WTC11 (cell line): ENCODE measurements at regions not wholly inside any gene's neighbourhood (a gene's known extent, or its start where the extent isn't known, plus 50 kb on each side); places are given as distances from the start of the nearest gene placed in this dataset.

Source experiments
- ATAC-seq: fragments of 200-7000 bp; cut with Tn5 transposase; 2 replicates; pipeline ENCODE4 v1.10.0; 2021; ENCODE audit warnings: mild to moderate bottlenecking, moderate library complexity
- CTCF ChIA-PET: fragments of 300-600 bp; sonication (Branson Sonifier 250); formaldehyde crosslinking; loops from one replicate; lab custom pipeline; 2021; ENCODE audit warnings: antibody characterized with exemption; lab: Charles Lee
- POLR2A ChIA-PET: fragments of 350-600 bp; sonication (Branson Sonifier 250); formaldehyde crosslinking; loops from one replicate; lab custom pipeline; 2021; ENCODE audit warnings: antibody characterized with exemption; lab: Charles Lee
- DNase-seq: peaks from one replicate; pipeline ENCODE4 v3.0.0; 2021; ENCODE audit warnings: low spot score
- H3K27ac Mint-ChIP-seq: 2 replicates; pipeline ENCODE4 v1.8.0; 2021; ENCODE audit warnings: mixed read lengths
- H3K27me3 Mint-ChIP-seq: 2 replicates; pipeline ENCODE4 v1.8.0; 2021; ENCODE audit warnings: low read depth, mild to moderate bottlenecking, moderate library complexity, mixed read lengths
- H3K36me3 Mint-ChIP-seq: 2 replicates; pipeline ENCODE4 v1.8.0; 2021; ENCODE audit warnings: mixed read lengths
- H3K4me1 Mint-ChIP-seq: 2 replicates; pipeline ENCODE4 v1.8.0; 2022; ENCODE audit warnings: mixed read lengths
- H3K4me3 Mint-ChIP-seq: 2 replicates; pipeline ENCODE4 v1.8.0; 2021; ENCODE audit warnings: mild to moderate bottlenecking, moderate library complexity, mixed read lengths
- H3K9me3 Mint-ChIP-seq: 2 replicates; pipeline ENCODE4 v1.8.0; 2021; ENCODE audit warnings: mixed read lengths
- ATF1 ChIP-seq: sonication (generic); formaldehyde crosslinking; IDR thresholded peaks from 2 replicates; pipeline ENCODE4 v1.8.1; 2023; ENCODE audit warnings: mild to moderate bottlenecking, moderate library complexity, missing genetic modification reagents
- ATF3 ChIP-seq: sonication (generic); formaldehyde crosslinking; conservative IDR thresholded peaks from 2 replicates; pipeline ENCODE4 v1.8.1; 2022; ENCODE audit warnings: mild to moderate bottlenecking, missing genetic modification reagents
- E2F4 ChIP-seq: sonication (generic); formaldehyde crosslinking; IDR thresholded peaks from 2 replicates; pipeline ENCODE4 v1.8.1; 2022; ENCODE audit warnings: low read depth, mild to moderate bottlenecking, moderate library complexity, missing genetic modification reagents, borderline replicate concordance
- E2F5 ChIP-seq: sonication (generic); formaldehyde crosslinking; IDR thresholded peaks from 2 replicates; pipeline ENCODE4 v1.8.1; 2022; ENCODE audit warnings: mild to moderate bottlenecking, moderate library complexity, missing genetic modification reagents
- ERG ChIP-seq: fragments of 250-450 bp; sonication (Bioruptor Pico); IDR thresholded peaks from 2 replicates; pipeline ENCODE4 v1.8.0; 2021; ENCODE audit warnings: mild to moderate bottlenecking
- GABPB1 ChIP-seq: sonication (generic); formaldehyde crosslinking; IDR thresholded peaks from 2 replicates; pipeline ENCODE4 v1.8.1; 2023; ENCODE audit warnings: mild to moderate bottlenecking, missing genetic modification reagents
- IRF1 ChIP-seq: sonication (generic); formaldehyde crosslinking; IDR thresholded peaks from 2 replicates; pipeline ENCODE4 v1.8.0; 2023; ENCODE audit warnings: missing genetic modification reagents
- KAT7 ChIP-seq: sonication (generic); formaldehyde crosslinking; IDR thresholded peaks from 2 replicates; pipeline ENCODE4 v1.8.1; 2023; ENCODE audit warnings: missing genetic modification reagents, mild to moderate bottlenecking, borderline replicate concordance
- MXD4 ChIP-seq: fragments of 250-450 bp; sonication (Bioruptor Pico); IDR thresholded peaks from 2 replicates; pipeline ENCODE4 v1.8.0; 2021; ENCODE audit warnings: mild to moderate bottlenecking, moderate library complexity, borderline replicate concordance
- NR3C1 ChIP-seq: sonication (generic); formaldehyde crosslinking; conservative IDR thresholded peaks from 2 replicates; pipeline ENCODE4 v1.8.1; 2023; ENCODE audit warnings: low read depth, mild to moderate bottlenecking, missing genetic modification reagents
- SOX15 ChIP-seq: fragments of 250-450 bp; sonication (Bioruptor Pico); IDR thresholded peaks from 2 replicates; pipeline ENCODE4 v1.9.0; 2021; ENCODE audit warnings: mild to moderate bottlenecking
- SP1 ChIP-seq: sonication (generic); formaldehyde crosslinking; conservative IDR thresholded peaks from 2 replicates; pipeline ENCODE4 v1.8.1; 2022; ENCODE audit warnings: missing genetic modification reagents
- TCF7 ChIP-seq: sonication (generic); formaldehyde crosslinking; IDR thresholded peaks from 2 replicates; pipeline ENCODE4 v1.8.0; 2022; ENCODE audit warnings: mild to moderate bottlenecking, low read depth, missing genetic modification reagents, moderate library complexity
- TEAD4 ChIP-seq: sonication (generic); formaldehyde crosslinking; IDR thresholded peaks from 2 replicates; pipeline ENCODE4 v1.8.0; 2022; ENCODE audit warnings: mild to moderate bottlenecking, missing genetic modification reagents
- ZMAT4 ChIP-seq: fragments of 250-450 bp; sonication (Bioruptor Pico); IDR thresholded peaks from 2 replicates; pipeline ENCODE4 v1.9.0; 2021; ENCODE audit warnings: mild to moderate bottlenecking
- ZNF121 ChIP-seq: sonication (generic); formaldehyde crosslinking; IDR thresholded peaks from 2 replicates; pipeline ENCODE4 v1.8.0; 2023; ENCODE audit warnings: missing genetic modification reagents
- ZNF263 ChIP-seq: sonication (generic); formaldehyde crosslinking; IDR thresholded peaks from 2 replicates; pipeline ENCODE4 v1.8.1; 2022; ENCODE audit warnings: low read depth, mild to moderate bottlenecking, moderate library complexity, missing genetic modification reagents
- ZNF281 ChIP-seq: sonication (generic); formaldehyde crosslinking; IDR thresholded peaks from 2 replicates; pipeline ENCODE4 v1.8.0; 2023; ENCODE audit warnings: mild to moderate bottlenecking, missing genetic modification reagents
- ZNF396 ChIP-seq: fragments of 250-450 bp; sonication (Bioruptor Pico); IDR thresholded peaks from 2 replicates; pipeline ENCODE4 v1.8.0; 2021; ENCODE audit warnings: mild to moderate bottlenecking, moderate library complexity, borderline replicate concordance
- ZNF416 ChIP-seq: fragments of 250-450 bp; sonication (Bioruptor Pico); IDR thresholded peaks from 2 replicates; pipeline ENCODE4 v1.9.0; 2021; ENCODE audit warnings: mild to moderate bottlenecking, inconsistent platforms
- ZNF512 ChIP-seq: sonication (generic); formaldehyde crosslinking; IDR thresholded peaks from 2 replicates; pipeline ENCODE4 v1.8.1; 2022; ENCODE audit warnings: missing genetic modification reagents, borderline replicate concordance

GRCh38 chr2:207255565-207256470 lies 90.1 kb upstream of the KLF7 start (continued):
- no peak for TF ChIP-seq ZNF281 (CRISPR knock-in tag)
- no peak for TF ChIP-seq MXD4 (CRISPR knock-in tag)
- TF ChIP-seq E2F5: no peak
- TF ChIP-seq ZNF121 (CRISPR knock-in tag): no peak
- no peak for TF ChIP-seq SOX15 (CRISPR knock-in tag)
- TF ChIP-seq IRF1: no peak
- no peak for TF ChIP-seq TEAD4
- TF ChIP-seq ERG (CRISPR knock-in tag): no peak
- TF ChIP-seq GABPB1 (CRISPR knock-in tag): no peak
- no peak for TF ChIP-seq E2F4 (CRISPR knock-in tag)
- TF ChIP-seq KAT7 (CRISPR knock-in tag): no peak

- H3K4me1 Mint-ChIP-seq: peaks cover 36% of the 10 kb centered on the region
- no peak for DNase-seq
- ChIA-PET CTCF (interaction anchor here (0.6 kb wide), 1 partner anchor 25 kb away, joined by 4 read pairs; no protein-coding TSS in a partner anchor), POLR2A (no interaction called here)
- no peak overlapping the region for H3K4me3 Mint-ChIP-seq
- TF ChIP-seq ZNF416: no peak
- no peak for TF ChIP-seq ZNF263
- no peak for TF ChIP-seq ZNF512 (CRISPR knock-in tag)
- no peak for TF ChIP-seq E2F4 (CRISPR knock-in tag)
- TF ChIP-seq ZNF396 (CRISPR knock-in tag): no peak
- no peak for TF ChIP-seq NR3C1 (CRISPR knock-in tag)
- TF ChIP-seq ATF1 (CRISPR knock-in tag): no peak
- no peak for TF ChIP-seq TCF7 (CRISPR knock-in tag)
- TF ChIP-seq ATF3: no peak
- no peak for TF ChIP-seq TEAD4
- TF ChIP-seq SP1 (CRISPR knock-in tag): no peak
- TF ChIP-seq ZMAT4 (CRISPR knock-in tag): no peak
- no peak for TF ChIP-seq GABPB1 (CRISPR knock-in tag)
- H3K27me3 Mint-ChIP-seq: no peaks in the 10 kb centered on the region; the same call in 1 of the 2 replicates
- H3K36me3 Mint-ChIP-seq: no peaks in the 10 kb centered on the region
- H3K27ac Mint-ChIP-seq: no peak overlapping the region
- H3K9me3 Mint-ChIP-seq: no peaks in the 10 kb centered on the region
- no peak for ATAC-seq
Measured at GRCh38 chr2:207256476-207257207, 90.9 kb upstream of the KLF7 start.
